ENCODE measurements at regions not wholly inside any gene's neighbourhood (a gene's known extent, or its start where the extent isn't known, plus 50 kb on each side); places are given as distances from the start of the nearest gene placed in this dataset.

GRCh38 chr12:23472329-23472971, 477.0 kb downstream of the SOX5 start:
- Histone ChIP-seq H3K4me3 (no peak overlapping the region), H3K9me3 (no peaks in the 10 kb centered on the region), H3K4me1 (no peaks in the 10 kb centered on the region), H3K27ac (no peak overlapping the region), H3K27me3 (no peaks in the 10 kb centered on the region), H3K36me3 (no peaks in the 10 kb centered on the region)
- TF ChIP-seq, protein P1, sequence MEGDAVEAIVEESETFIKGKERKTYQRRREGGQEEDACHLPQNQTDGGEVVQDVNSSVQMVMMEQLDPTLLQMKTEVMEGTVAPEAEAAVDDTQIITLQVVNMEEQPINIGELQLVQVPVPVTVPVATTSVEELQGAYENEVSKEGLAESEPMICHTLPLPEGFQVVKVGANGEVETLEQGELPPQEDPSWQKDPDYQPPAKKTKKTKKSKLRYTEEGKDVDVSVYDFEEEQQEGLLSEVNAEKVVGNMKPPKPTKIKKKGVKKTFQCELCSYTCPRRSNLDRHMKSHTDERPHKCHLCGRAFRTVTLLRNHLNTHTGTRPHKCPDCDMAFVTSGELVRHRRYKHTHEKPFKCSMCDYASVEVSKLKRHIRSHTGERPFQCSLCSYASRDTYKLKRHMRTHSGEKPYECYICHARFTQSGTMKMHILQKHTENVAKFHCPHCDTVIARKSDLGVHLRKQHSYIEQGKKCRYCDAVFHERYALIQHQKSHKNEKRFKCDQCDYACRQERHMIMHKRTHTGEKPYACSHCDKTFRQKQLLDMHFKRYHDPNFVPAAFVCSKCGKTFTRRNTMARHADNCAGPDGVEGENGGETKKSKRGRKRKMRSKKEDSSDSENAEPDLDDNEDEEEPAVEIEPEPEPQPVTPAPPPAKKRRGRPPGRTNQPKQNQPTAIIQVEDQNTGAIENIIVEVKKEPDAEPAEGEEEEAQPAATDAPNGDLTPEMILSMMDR (IDR thresholded peaks at IDR 0.05 in 4 of 5, conservative IDR thresholded peaks at IDR 0.05 in 1 of 5) = no peak
- no peak for TF ChIP-seq POLR2A (IDR thresholded peaks at IDR 0.05)
- no peak for ATAC-seq
- in situ Hi-C loops (cut with MboI; ENCODE audit: low sequenced_read_pairs in 4 of 4) = no loop called here
- intact Hi-C loops (cut with DNase I; ENCODE audit: low total_unique reads) = no loop called here
- no peak for DNase-seq

- intact Hi-C loops (cut with DNase I; ENCODE audit: low total_unique reads) (no loop called here), in situ Hi-C loops (cut with MboI; ENCODE audit: low sequenced_read_pairs in 4 of 4) (no loop called here)
- TF ChIP-seq, protein P1 (IDR thresholded peaks at IDR 0.05 in 4 of 5, conservative IDR thresholded peaks at IDR 0.05 in 1 of 5) = no peak
- TF ChIP-seq POLR2A (IDR thresholded peaks at IDR 0.05) = no peak
- H3K36me3 ChIP-seq = no peaks in the 10 kb centered on the region
- no peak overlapping the region for H3K4me3 ChIP-seq
- no peak overlapping the region for H3K27ac ChIP-seq
- DNase-seq (no peak), ATAC-seq (no peak)
- H3K27me3 ChIP-seq = no peaks in the 10 kb centered on the region
- H3K4me1 ChIP-seq = no peaks in the 10 kb centered on the region
- H3K9me3 ChIP-seq = no peaks in the 10 kb centered on the region
Observed at GRCh38 chr12:23473071-23473470, 476.4 kb downstream of the SOX5 start.

GRCh38 chr12:23474438-23474976, 475.0 kb downstream of the SOX5 start:
- H3K27me3 ChIP-seq = no peaks in the 10 kb centered on the region
- H3K27ac ChIP-seq = no peak overlapping the region
- H3K4me1 ChIP-seq = no peaks in the 10 kb centered on the region
- no peaks in the 10 kb centered on the region for H3K9me3 ChIP-seq
- in situ Hi-C loops (cut with MboI; ENCODE audit: low sequenced_read_pairs in 4 of 4) = no loop called here
- intact Hi-C loops (cut with DNase I; ENCODE audit: low total_unique reads) = no loop called here
- TF ChIP-seq, protein P1 (IDR thresholded peaks at IDR 0.05 in 4 of 5, conservative IDR thresholded peaks at IDR 0.05 in 1 of 5) = no peak
- no peak for TF ChIP-seq POLR2A (IDR thresholded peaks at IDR 0.05)
- no peak for DNase-seq
- no peak overlapping the region for H3K4me3 ChIP-seq
- no peaks in the 10 kb centered on the region for H3K36me3 ChIP-seq
- ATAC-seq = no peak

All from gastrocnemius medialis (tissue), 4 donors.